ENCODE measurements at regions not wholly inside any gene's neighbourhood (a gene's known extent, or its start where the extent isn't known, plus 50 kb on each side); places are given as distances from the start of the nearest gene placed in this dataset.
"Not testable (repeated sequence)": the region's sequence is repeated elsewhere in the genome, so short reads cannot be mapped to it uniquely, and the experiment has no call there.

DNA sequence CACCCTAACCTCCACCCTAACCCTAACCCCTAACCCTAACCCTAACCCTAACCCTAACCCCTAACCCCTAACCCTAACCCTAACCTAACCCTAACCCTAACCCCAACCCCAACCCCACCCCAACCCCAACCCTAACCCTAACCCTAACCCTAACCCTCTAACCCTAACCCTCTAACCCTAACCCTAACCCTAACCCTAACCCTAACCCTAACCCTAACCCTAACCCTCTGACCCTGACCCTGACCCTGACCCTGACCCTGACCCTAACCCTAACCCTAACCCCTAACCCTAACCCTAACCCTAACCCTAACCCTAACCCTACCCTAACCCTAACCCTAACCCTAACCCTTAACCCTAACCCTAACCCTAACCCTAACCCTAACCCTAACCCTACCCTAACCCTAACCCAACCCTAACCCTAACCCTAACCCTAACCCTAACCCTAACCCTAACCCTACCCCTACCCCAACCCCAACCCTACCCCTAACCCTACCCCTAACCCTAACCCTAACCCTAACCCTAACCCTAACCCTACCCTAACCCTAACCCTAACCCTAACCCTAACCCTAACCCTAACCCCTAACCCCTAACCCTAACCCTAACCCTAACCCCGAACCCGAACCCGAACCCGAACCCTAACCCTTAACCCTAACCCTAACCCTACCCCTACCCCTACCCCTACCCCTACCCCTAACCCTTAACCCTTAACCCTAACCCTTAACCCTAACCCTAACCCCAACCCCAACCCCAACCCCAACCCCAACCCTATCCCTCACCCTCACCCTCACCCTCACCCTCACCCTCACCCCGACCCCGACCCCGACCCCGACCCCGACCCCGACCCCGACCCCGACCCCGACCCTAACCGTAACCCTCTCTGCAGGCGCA, 186.2 kb upstream of the CHL1 start:
- H3K4me1 Mint-ChIP-seq (ENCODE audit: low read depth, unreplicated experiment); H3K27me3 ChIP-seq (replicated peaks; ENCODE audit: control insufficient read depth, insufficient read depth, low read length); H3K9me3 ChIP-seq; H3K36me3 ChIP-seq (ENCODE audit: control insufficient read depth, insufficient read depth, low read length); H3K4me3 ChIP-seq (ENCODE audit: low read depth, low read length); POLR2A ChIA-PET; H3K4me3 Mint-ChIP-seq (ENCODE audit: unreplicated experiment); H3K9me3 Mint-ChIP-seq (ENCODE audit: unreplicated experiment); H3K27me3 Mint-ChIP-seq (ENCODE audit: insufficient read depth, unreplicated experiment); BruUV-seq (replicated peaks); DNase-seq; CTCF ChIA-PET; H3K36me3 Mint-ChIP-seq (ENCODE audit: insufficient read depth, unreplicated experiment); H3K4me1 ChIP-seq; H3K27ac Mint-ChIP-seq (ENCODE audit: unreplicated experiment); intact Hi-C loops (cut with micrococcal nuclease; ENCODE audit: unreplicated experiment): not testable (repeated sequence)

GRCh38 chr3:11734-12133, 184.8 kb upstream of the CHL1 start:
- peak overlapping the region; percentile 21 for H3K4me3 Mint-ChIP-seq (ENCODE audit: unreplicated experiment)
- H3K27ac Mint-ChIP-seq (ENCODE audit: unreplicated experiment) = no peak overlapping the region

GRCh38 chr3:14652-15051, 181.9 kb upstream of the CHL1 start:
- H3K9me3 Mint-ChIP-seq (ENCODE audit: unreplicated experiment) = peaks cover 10% of the 10 kb centered on the region
- DNase-seq = no peak
- H3K4me1 Mint-ChIP-seq (ENCODE audit: low read depth, unreplicated experiment) = no peaks in the 10 kb centered on the region

More at GRCh38 chr3:11734-12133, 184.8 kb upstream of the CHL1 start:
- no peaks in the 10 kb centered on the region for H3K9me3 ChIP-seq
- no peaks in the 10 kb centered on the region for H3K27me3 ChIP-seq (replicated peaks; ENCODE audit: control insufficient read depth, insufficient read depth, low read length)
- no peak overlapping the region for H3K4me3 ChIP-seq (ENCODE audit: low read depth, low read length)
- H3K4me1 ChIP-seq = no peaks in the 10 kb centered on the region
- ChIA-PET POLR2A (no interaction called here), CTCF (no interaction called here)
- Mint-ChIP-seq H3K4me1 (ENCODE audit: low read depth, unreplicated experiment) (no peaks in the 10 kb centered on the region), H3K27me3 (ENCODE audit: insufficient read depth, unreplicated experiment) (no peaks in the 10 kb centered on the region), H3K9me3 (ENCODE audit: unreplicated experiment) (peaks cover 10% of the 10 kb centered on the region), H3K36me3 (ENCODE audit: insufficient read depth, unreplicated experiment) (no peaks in the 10 kb centered on the region)
- no peak for DNase-seq
- H3K36me3 ChIP-seq (ENCODE audit: control insufficient read depth, insufficient read depth, low read length) = no peaks in the 10 kb centered on the region
- BruUV-seq (replicated peaks) = no TSS peak
- no peak for TF ChIP-seq CTCF (IDR thresholded peaks at IDR 0.05; ENCODE audit: insufficient read depth in 1 of 2, low read depth in 1 of 2, low read length in 1 of 2, severe bottlenecking in 1 of 2, unreplicated experiment in 1 of 2)
- intact Hi-C loops (cut with micrococcal nuclease; ENCODE audit: unreplicated experiment) = no loop called here

More at GRCh38 chr3:14652-15051, 181.9 kb upstream of the CHL1 start:
- H3K4me3 ChIP-seq (ENCODE audit: low read depth, low read length) = no peak overlapping the region
- no peaks in the 10 kb centered on the region for H3K9me3 ChIP-seq
- no peak for TF ChIP-seq CTCF (IDR thresholded peaks at IDR 0.05; ENCODE audit: insufficient read depth in 1 of 2, low read depth in 1 of 2, low read length in 1 of 2, severe bottlenecking in 1 of 2, unreplicated experiment in 1 of 2)
- Mint-ChIP-seq H3K27ac (ENCODE audit: unreplicated experiment) (no peak overlapping the region), H3K4me3 (ENCODE audit: unreplicated experiment) (no peak overlapping the region), H3K36me3 (ENCODE audit: insufficient read depth, unreplicated experiment) (no peaks in the 10 kb centered on the region), H3K27me3 (ENCODE audit: insufficient read depth, unreplicated experiment) (no peaks in the 10 kb centered on the region)
- POLR2A ChIA-PET = no interaction called here
- CTCF ChIA-PET = no interaction called here
- no peaks in the 10 kb centered on the region for H3K4me1 ChIP-seq
- H3K27me3 ChIP-seq (replicated peaks; ENCODE audit: control insufficient read depth, insufficient read depth, low read length) = no peaks in the 10 kb centered on the region
- intact Hi-C loops (cut with micrococcal nuclease; ENCODE audit: unreplicated experiment) = no loop called here
- H3K36me3 ChIP-seq (ENCODE audit: control insufficient read depth, insufficient read depth, low read length) = no peaks in the 10 kb centered on the region
- no TSS peak for BruUV-seq (replicated peaks)

All from Caco-2 (cell line).